HT1080 (cell line): ENCODE measurements at regions not wholly inside any gene's neighbourhood (a gene's known extent, or its start where the extent isn't known, plus 50 kb on each side); places are given as distances from the start of the nearest gene placed in this dataset.
"Not testable (repeated sequence)": the region's sequence is repeated elsewhere in the genome, so short reads cannot be mapped to it uniquely, and the experiment has no call there.

ENCODE experiments used
- DNase-seq: peaks from one replicate; pipeline ENCODE4 v3.0.0-alpha.2; 2015; ENCODE audit warnings: low read depth

DNA sequence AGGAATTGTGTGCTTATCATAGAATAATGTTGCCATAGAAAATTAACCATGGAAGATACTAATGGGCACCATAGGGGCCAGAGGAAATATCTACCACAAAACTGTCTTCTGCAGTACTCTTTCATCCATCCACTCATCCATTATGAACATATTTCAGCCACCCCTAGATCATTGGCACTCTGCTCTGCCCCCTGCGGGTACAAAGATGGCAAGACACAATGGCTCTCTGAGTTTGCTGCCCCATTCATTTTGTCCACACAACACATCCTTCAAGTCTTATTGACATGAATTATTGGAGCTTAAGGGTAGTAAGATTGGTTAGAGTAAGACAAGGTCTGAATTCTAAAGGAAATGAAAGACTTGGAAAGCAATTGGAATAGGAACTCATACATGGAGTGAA lies 1224.7 kb upstream of the CELF4 start:
- DNase-seq = peak; percentile 27

DNA sequence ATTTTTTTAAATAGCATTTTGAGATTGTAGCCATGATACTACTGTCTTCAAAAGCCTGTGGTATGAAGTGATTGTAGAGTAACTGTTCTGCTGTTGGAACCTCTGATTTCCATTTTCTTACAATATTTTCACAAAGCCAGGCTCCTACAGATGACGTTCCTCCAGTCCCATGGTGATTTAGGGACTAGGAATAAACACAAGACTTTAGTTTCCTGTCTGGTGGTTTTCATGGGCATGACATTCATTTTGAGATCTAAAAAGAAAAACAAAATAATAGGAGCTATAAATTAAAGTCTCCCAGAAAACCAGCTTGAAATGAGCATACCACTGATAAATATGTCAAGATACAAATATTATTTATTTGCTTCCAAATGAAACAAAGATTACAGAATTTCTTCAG lies 1223.5 kb upstream of the CELF4 start:
- DNase-seq = no peak

DNA sequence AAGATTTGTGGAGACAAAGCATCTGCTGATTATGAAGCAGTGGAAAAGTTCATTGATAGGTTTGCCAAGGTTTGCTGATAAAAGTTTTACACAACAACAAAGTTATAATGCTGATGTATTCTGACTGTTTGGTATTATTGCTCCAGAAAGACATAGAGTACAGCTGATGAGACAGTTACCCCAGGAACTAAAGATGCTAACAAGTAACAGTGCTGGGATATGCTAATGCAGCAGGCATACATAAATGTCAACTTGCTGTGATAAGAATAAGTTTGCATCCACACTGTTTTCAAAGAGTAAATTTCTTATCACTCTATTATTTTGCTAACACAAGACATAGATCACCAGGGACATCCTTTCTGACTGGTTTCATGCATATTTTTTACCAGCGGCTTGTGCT lies 1221.3 kb upstream of the CELF4 start:
- DNase-seq = no peak

DNA sequence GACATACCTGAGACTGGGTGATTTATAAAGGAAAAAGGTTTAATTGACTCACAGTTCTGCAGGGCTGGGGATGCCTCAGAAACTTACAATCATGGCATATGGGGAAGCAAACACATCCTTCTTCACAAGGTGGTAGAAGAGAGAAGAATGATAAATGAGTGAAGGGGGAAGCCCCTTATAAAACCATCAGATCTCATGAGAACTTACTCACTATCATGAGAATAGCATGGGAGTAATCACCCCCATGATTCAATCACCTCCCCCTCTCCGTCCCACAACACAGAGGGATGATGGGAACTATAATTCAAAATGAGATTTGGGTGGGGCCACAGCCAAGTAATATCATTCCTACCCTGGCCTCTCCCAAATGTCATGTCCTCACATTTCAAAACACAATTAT lies 1206.0 kb upstream of the CELF4 start:
- not testable (repeated sequence) for DNase-seq

DNA sequence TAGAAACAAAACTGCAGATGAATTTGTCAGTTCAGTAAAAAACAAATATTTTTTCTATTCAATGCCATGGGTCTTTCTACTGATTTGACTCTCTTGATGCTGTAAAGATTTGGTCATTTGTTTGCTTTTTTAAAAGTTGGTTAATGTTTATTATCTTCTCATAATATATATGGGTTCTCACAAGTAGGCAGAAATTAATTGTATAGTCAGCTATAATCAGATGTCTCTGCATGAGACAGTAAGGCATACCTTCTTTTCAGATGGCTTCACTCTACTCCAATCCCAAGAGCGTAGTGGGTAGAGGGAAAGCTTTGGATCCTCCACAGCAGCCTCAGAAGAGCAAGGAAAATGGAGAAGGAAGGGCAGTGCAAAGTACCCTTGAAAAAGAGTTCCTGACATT lies 1202.9 kb upstream of the CELF4 start:
- DNase-seq = no peak

DNA sequence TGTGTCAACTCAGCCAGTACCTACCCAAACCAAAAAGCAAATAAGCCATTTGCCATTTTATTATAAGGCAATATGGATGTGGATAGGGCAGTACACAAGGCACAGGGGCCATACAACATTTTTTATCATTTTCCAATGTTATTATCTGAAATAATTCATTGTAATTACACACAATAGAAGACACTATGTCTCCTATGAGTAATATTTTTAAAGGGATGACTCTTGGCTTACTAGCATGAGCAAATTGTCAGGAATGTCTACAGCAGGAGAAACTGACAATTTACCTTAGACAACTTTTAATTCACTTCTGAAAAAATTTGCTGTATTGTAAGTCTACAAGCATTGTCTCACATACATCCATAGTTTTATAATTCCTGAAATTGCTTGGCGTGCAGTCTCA lies 1193.9 kb upstream of the CELF4 start:
- peak; percentile 61 for DNase-seq

DNA sequence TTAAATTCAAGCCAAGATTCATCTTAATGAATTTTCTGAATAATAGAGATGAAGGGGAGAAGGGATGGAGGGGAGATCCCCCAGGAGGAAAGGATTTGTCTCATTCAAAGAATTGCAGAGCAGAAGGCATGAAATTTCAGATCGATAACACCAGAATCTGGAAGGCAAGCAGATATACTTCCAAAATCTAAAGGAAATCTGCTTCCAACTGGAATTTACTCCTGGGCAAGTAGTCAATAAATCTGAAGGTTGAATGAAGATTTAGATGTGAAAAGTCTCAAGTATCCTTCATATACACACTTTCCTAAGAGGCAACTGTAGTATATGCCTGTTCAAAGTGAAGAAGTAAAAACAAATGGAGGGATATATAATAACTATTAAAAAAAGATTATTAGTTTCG lies 1190.8 kb upstream of the CELF4 start:
- no peak for DNase-seq

DNA sequence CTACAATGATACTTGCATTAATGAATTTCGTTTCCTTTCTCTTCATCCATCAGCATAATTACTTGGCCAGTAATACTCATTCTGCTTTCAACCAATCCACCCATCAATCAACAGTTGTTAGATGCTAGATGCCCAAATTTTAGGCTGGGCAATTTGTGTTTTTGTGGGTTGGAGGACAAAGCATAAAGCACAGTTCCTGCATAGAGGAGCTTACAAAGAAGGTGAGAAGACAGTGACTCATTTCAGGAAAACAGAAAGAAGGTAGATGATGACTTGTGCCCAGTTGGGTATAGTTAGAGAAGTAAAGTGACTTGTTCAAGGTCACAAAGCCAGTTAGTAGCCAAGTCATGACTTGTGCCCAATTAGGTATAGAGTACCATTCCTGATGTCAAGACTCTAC lies 1186.8 kb upstream of the CELF4 start:
- no peak for DNase-seq

DNA sequence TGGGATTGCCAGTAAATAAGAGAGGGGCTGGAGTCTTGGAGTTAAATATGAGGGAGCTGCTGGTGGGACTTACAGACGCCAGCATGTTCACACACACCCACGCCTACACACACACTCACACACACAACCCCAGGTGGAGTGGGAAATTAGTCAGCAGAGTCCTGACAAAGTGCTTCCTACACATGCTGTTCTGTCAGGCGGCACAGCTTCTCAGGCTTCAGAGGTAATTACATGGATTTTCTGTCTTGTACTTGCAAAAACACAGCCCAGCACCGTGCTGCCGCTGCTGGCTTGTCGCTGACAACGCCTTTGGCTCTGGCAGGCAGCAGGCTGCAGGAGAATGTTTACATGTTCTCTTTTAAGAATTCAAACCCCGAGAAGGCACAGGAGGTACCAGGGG lies 1186.3 kb upstream of the CELF4 start:
- no peak for DNase-seq

DNA sequence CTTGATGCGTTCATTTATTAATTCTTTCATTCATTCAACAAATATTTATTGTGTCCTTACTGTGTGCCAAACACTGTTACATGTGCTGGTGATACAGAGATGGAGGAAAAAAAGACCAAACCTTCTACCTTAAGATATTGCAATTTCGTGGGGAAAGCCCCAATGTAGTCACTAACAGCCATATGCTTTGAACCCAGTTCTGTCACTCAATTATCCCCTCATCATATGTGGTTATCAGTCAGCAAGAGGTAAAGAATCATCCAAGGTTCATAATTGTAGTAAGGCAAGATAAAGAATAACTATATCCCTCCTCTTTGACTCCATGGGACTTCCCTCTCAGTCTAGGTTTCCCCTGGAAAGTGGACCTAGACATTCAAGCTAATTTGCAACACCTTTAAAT lies 1185.6 kb upstream of the CELF4 start:
- no peak for DNase-seq

DNA sequence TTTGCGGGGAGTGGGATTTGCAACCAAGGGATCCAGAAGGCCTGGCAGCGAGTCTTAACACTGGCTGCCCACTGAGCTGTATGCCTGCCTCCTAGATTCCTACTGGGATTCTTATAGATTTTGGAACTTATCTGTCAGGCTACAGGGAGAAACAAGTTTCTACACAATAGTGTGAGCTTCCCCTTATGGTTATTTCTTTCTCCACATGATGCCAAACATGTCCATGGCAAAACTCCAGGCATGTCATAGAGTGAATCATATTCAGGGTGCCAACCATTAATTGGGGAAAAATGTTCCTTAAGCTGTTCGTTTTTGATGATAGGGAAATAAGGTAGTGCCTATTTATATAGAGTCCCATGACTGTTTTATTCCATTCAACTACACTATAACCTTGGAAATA lies 1185.2 kb upstream of the CELF4 start:
- DNase-seq = no peak

DNA sequence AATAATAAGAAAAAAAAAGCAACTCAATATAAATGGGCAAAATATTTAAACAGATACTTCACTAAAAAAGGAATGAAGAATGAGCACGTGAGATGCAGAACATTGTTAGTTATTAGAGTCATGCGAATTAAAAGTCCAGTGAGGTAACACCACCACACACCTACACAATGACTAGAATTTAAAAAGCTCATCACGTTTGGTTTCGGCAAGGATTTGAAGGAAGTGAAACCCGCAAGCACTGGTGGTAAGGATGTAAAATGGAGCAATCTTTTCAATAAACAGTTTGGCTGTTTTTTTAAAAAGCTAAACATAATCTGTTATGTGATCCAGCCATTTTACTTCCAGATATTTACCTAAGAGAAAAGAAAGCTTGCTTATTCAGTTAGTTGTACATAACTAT lies 1181.6 kb upstream of the CELF4 start:
- no peak for DNase-seq

DNA sequence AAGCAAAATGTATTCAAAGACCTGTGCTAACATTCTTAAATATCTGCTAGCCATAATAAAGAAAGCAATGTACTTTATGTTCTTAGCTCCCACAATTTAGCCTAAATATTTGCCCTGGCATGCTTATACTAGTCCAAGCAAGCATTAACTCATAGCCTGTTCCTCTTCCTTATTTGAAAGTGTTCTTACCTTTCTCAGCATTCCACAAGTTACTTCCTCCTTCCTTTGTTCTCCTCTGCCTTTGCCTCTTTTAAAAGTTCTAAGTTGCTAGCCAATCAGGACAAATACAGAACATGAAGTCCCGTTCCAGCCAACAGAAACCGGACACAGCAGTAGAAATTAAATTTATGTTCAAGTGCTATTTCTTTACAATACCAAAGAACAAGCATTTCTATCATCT lies 1154.6 kb upstream of the CELF4 start:
- not testable (repeated sequence) for DNase-seq

DNA sequence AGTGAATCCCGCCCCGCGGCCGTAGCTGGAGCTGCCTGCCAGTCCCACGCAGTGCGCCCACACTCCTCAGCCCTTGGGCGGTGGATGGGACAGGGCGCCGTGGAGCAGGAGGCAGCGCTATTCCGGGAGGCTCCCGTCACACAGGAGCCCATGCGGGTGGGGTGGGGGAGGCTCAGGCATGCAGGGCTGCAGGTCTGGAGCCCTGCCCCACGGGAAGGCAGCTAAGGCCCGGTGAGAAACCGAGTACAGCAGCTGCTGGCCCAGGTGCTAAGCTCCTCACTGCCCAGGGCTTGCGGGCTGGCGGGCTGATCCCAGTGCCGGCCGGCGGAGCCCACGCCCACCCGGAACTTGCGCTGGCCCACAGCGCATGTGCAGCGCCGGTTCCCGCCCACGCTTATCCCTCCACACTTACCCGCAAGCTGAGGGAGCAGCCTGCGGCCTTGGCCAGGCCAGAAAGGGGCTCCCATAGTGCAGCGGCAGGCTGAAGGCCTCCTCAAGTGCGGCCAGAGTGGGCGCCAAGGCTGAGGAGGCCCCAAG lies 1152.8 kb upstream of the CELF4 start:
- DNase-seq = no peak

DNA sequence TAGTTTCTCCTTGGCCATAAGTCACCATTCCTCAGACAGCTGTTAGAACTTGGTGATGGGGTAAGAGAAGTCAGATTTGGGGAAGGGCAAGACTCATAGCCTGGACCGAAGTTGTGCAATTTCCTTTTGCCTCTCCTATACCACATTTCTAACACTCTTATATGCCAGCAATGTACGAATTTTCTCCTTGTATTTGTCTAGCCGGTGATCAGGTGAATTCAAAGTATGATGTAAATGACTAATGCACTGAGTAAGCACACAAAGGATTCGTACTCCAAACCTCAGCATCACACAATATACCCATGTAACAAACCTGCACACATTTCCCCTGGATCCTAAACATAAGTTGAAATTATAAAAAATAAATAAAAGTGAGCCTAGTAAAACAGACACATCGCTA lies 1143.5 kb upstream of the CELF4 start:
- peak; percentile 17 for DNase-seq

DNA sequence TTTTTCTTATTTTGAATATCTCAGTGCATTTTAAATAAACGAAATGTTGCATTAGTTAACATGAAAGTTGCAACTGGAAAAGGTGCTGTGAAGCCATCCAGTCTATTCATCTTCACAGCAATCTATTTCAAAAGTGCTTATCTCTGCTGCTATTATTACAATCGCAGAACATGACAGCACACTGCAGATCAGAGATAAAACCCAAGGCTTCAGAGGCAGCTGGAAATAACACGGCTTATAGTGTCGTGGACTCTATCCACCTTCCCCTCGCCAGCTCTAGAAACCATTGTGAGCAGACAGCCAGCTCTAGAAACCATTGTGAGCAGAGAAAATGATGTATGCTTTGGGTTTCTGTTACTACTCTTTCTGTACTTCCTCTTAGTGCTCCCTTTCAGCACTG lies 1140.8 kb upstream of the CELF4 start:
- DNase-seq = no peak

DNA sequence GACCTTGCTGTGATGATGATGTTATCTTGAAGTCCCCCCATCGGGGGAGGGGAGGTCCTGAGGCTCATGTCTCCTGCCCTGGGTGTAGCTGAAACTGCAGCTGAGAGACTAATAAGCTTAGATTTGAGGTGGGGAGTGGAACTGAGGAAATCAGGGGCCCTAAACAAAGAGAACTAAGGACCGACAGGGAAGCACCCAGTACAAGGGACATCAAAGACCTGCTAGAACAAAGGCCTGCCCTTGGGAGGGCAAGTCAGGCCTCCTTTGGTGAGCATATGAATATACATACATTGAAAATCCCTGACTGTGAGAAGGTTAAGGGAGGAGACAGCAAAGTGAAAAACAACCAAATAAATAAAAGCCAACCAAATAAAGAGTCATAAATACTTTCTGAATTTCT lies 1132.5 kb upstream of the CELF4 start:
- DNase-seq = no peak

DNA sequence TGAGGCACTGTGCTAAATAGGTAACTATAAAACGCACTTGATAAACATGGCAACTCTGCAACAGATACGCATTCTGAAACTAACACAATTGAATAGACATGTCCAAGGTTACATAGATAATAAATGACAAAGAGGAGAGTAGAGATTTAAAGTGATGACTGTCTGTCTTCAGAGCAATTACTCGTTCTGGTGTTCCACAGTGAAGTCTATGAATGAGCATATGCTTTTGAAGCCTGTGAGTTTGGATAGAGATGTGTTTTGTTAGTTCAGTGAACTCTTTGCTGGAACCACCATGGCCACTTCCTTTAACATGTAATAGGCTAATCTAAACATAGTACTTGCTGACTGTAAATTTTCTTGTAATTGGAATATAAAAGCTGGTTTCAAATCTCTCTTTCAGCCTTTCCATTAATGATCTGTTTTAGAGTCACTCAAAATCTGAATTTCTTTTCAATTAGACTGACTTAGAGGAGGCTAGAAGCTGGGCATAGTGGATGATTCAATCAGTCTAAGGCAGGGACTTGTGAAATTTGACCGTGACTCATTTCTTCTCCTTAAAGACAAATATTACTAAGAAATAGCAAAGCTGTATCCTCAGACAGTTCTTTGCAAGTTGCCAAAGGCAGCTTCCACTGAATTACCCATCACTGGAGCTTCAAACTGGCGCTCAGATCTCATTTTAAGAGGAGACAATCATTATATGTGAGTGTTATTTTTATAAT lies 1130.1 kb upstream of the CELF4 start:
- DNase-seq = peak; percentile 80

DNA sequence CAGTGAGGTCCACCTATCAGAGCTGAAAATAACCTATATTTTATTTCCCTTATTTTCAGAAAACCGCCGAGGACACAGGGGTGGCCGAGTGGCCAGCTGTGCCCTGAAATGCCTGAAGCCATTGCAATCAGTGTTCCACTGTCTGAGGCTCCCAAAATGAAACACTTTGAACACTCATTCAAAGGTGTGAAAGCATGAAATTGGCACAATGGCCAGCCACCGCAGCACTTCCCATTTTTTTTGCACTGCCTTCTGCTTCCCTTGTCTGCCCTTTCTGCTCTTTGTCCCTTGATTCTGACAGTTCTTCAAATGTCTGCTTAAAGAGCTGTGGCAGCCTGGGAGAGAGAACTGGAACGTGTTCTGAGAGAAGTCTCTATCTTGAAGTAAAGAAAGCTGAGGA lies 1127.5 kb upstream of the CELF4 start:
- no peak for DNase-seq

DNA sequence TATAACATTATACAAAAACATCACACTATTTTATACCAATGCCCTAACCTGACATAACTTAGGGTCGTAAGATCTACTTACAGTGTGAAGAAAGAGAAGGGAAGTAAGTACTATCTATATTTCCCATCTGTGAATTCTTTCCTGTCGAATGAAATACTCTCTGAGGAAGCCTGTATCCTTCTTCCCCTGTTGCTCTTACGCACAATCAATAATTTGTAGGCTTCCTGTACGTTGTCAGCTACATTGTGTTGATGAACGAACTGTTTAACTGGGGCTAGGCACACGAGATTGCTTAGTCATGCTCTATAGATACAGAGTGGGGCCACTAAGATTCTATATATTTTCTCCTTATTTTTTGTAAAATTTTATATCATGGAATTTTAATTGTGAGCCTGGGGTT lies 1125.0 kb upstream of the CELF4 start:
- DNase-seq = no peak

DNA sequence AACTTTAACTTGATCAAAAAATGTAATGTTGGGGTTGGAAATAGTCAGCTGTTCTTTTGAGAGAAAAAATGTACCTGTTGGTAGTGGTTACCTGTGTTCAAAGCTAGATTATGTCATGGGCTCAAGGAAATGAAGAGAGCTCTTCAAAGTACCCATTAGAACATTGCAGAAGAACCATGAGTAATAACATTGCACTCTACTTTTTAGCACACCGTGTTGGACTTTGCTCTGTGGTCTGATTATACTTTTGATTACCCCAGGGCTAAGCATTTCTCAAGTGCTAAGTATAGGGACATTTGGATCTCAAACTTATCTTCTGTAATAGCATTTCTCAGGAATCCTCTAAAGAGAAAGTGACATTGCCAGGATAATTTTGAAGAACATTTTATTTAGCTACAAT lies 1122.8 kb upstream of the CELF4 start:
- no peak for DNase-seq

DNA sequence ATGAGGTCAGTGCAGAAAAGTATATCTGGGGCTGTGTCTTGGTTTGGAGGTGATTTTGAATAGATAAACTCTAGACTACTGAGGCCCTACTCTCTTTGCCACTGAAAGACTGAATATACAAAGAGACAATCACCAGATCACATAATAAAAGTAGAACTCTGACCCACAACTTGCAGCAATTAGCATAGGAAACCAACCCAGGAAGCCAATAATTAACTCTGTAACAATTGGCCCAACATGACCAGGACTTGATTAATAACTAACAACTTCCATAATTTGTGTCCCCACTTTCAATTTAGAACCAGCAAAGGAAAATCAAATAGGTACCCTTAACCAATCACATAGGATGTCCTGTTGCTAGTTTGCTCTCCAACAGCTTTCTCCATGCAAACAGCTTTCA lies 1104.9 kb upstream of the CELF4 start:
- DNase-seq = no peak

DNA sequence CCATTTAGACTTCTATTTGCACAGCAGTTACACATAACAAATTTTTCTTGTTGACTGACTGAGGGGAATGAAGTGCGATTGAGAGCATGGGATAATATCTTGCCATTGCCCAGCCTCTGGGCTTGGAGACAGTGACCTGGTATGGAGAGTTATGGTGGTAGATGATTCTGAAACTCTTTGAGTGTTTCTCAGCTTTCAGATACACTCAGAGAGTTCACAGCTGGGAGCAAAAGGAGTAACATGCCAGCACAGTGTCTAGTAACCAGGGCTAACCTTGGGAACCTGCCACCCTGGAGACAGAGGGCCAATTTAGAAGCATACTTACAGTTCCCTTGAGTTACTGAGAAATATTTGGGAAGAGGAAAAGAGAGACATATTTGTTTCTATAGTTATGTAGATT lies 1099.3 kb upstream of the CELF4 start:
- DNase-seq = no peak

DNA sequence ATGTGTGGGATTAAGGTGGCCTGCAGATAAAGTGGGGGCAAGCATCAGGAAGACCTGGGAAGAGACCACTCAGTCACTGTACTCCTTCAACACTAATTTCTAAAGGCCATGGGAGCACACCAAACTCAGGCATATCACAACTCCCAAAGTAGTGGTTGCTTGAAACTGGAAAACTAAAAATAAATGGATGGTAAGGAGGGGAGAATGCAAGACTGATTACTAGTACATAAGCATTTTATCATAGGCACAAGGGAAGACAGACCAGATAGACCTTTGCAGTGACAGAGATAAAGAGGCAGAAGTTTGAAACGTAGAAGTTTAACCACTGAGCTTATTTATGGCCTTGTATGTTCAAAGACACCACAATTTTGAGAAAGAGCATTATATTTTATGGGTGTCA lies 1098.1 kb upstream of the CELF4 start:
- DNase-seq = no peak
